ENCODE measurements at regions not wholly inside any gene's neighbourhood (a gene's known extent, or its start where the extent isn't known, plus 50 kb on each side); places are given as distances from the start of the nearest gene placed in this dataset.
A peak's percentile ranks its signal among the peaks of the same experiment; 100 is the strongest.
"Not testable (repeated sequence)": the region's sequence is repeated elsewhere in the genome, so short reads cannot be mapped to it uniquely, and the experiment has no call there.

GRCh38 chr15:54841701-54842305 is 354.9 kb downstream of the RSL24D1 start:
- DNase-seq (ENCODE audit: low read depth), result no peak

GRCh38 chr15:54840621-54841398 is 355.9 kb downstream of the RSL24D1 start:
- DNase-seq (ENCODE audit: low read depth), result no peak

GRCh38 chr15:54839379-54839778 is 357.4 kb downstream of the RSL24D1 start:
- DNase-seq (ENCODE audit: low read depth), result no peak

- no peak for DNase-seq (ENCODE audit: low read depth)
Measured at GRCh38 chr15:54836052-54836795, 360.5 kb downstream of the RSL24D1 start.

- DNase-seq (ENCODE audit: low read depth), result no peak
Measured at GRCh38 chr15:54829821-54830220, 366.9 kb downstream of the RSL24D1 start.

- DNase-seq (ENCODE audit: low read depth), result peak; percentile 67
Measured at GRCh38 chr15:54820811-54821210, 375.9 kb downstream of the RSL24D1 start.

- DNase-seq (ENCODE audit: low read depth), result no peak
Measured at GRCh38 chr15:54820098-54820497, 376.6 kb downstream of the RSL24D1 start.

GRCh38 chr15:54816401-54816800 is 380.3 kb downstream of the RSL24D1 start:
- DNase-seq (ENCODE audit: low read depth), result no peak

- DNase-seq (ENCODE audit: low read depth), result no peak
Measured at GRCh38 chr15:54815556-54815955, 381.2 kb downstream of the RSL24D1 start.

- no peak for DNase-seq (ENCODE audit: low read depth)
Measured at GRCh38 chr15:54812383-54812782, 384.4 kb downstream of the RSL24D1 start.

GRCh38 chr15:54810496-54810895 is 386.2 kb downstream of the RSL24D1 start:
- DNase-seq (ENCODE audit: low read depth), result no peak

- no peak for DNase-seq (ENCODE audit: low read depth)
Measured at GRCh38 chr15:54810031-54810430, 386.7 kb downstream of the RSL24D1 start.

- no peak for DNase-seq (ENCODE audit: low read depth)
Measured at GRCh38 chr15:54808321-54808720, 388.4 kb downstream of the RSL24D1 start.

- no peak for DNase-seq (ENCODE audit: low read depth)
Measured at GRCh38 chr15:54803987-54804386, 392.8 kb downstream of the RSL24D1 start.

- peak; percentile 62 for DNase-seq (ENCODE audit: low read depth)
Measured at GRCh38 chr15:54803134-54803808, 393.5 kb downstream of the RSL24D1 start.

GRCh38 chr15:54792526-54792925 is 404.2 kb downstream of the RSL24D1 start:
- DNase-seq (ENCODE audit: low read depth), result no peak

GRCh38 chr15:54790693-54791092 is 406.0 kb downstream of the RSL24D1 start:
- DNase-seq (ENCODE audit: low read depth), result no peak

- DNase-seq (ENCODE audit: low read depth), result peak; percentile 44
Measured at GRCh38 chr15:54789376-54789775, 407.4 kb downstream of the RSL24D1 start.

- not testable (repeated sequence) for DNase-seq (ENCODE audit: low read depth)
Measured at GRCh38 chr15:54781220-54781619, 415.5 kb downstream of the RSL24D1 start.

- peak; percentile 5 for DNase-seq (ENCODE audit: low read depth)
Measured at GRCh38 chr15:54779271-54779670, 417.5 kb downstream of the RSL24D1 start.

- no peak for DNase-seq (ENCODE audit: low read depth)
Measured at GRCh38 chr15:54776410-54776809, 420.3 kb downstream of the RSL24D1 start.

GRCh38 chr15:54772663-54773062 is 424.1 kb downstream of the RSL24D1 start:
- no peak for DNase-seq (ENCODE audit: low read depth)
